NCI-H2029 treated with DMSO at 0.1 percent for 48 hours (cell line): ENCODE measurements at regions not wholly inside any gene's neighbourhood (a gene's known extent, or its start where the extent isn't known, plus 50 kb on each side); places are given as distances from the start of the nearest gene placed in this dataset.
"Not testable (repeated sequence)": the region's sequence is repeated elsewhere in the genome, so short reads cannot be mapped to it uniquely, and the experiment has no call there.

Experiments
- DNase-seq: peaks from one replicate; lab custom pipeline; 2025; lab: John Stamatoyannopoulos, UW

DNA sequence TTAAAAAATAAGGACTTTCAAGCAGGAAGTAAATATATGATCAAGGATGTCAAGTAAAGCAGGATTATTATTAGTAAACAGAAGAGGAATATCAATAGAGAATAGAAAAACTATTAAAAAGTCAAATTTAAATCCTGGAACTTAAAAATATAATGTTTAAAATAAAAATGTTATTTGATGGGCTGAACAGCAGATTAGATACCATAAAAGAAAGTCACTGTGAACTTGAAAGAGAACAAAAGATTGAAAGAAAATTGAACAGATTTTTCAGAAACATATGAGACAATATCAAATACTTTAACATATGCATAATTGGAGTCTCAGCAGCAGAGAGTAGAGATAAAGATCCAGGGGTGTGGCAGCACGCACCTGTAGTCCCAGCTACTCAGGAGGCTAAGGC, 1213.7 kb upstream of the AUTS2 start:
- no peak for DNase-seq

DNA sequence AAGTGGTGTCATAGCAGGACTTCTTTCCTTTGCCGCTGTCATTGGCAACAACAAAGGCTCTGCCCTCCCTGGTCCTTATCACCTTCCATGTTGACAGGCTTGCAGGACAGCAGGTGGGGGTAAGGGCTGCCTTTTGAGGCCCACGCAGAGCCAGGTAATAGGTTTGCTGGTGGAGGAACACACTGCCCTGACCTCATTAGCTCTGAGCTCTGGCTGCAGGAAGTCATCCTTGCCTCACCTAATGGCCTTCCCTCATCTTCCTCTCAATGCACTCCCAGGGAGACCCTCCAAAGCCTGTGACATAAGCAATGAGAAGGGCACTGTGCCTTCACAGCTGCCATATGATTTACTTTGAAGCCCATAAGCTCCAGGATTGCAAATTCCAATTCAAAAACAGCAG, 1205.2 kb upstream of the AUTS2 start:
- no peak for DNase-seq

DNA sequence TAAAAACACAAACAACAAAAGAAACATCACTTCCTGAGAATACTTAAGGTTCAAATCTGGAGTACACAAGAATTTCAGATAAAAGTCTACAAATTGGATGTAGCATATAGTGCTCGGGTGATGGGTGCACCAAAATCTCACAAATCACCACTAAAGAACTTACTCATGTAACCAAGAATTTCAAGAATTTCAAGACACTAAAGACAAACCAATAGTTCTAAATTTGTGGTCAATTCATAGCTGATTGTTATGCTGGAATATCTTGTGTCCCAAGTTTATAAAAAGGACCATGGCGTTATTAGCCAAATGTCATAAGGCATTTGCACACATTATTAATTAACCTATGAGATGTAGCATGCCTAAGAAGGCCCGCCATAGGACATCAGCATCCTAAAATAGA, 1204.1 kb upstream of the AUTS2 start:
- no peak for DNase-seq

DNA sequence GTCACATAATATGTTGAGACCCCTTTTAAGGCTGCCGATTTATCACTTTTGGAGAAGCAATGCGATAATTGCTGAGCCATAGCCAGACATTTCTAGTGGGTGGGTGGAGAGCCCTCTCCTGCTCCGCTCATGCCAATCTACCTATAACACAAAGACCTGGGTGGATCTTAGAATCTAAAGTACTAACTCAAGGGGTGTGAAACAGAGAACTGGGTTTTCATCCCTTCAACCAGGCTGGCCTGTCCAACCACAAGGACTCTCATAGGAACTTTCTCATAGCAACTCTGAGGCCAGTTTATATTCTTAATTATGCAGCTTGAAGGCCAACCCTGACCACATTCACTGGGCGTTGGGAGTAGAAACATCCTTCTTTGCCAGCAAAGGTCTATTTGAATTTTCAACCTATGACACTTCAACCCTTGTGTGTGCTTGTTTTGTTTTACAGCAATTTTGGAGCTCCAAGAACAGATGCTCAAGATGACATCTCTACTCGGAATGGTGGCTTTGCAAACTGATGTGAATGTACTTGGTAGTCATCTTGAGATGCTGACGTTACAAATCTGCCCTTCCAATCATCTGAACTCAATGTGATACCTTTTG, 1198.2 kb upstream of the AUTS2 start:
- DNase-seq: no peak

DNA sequence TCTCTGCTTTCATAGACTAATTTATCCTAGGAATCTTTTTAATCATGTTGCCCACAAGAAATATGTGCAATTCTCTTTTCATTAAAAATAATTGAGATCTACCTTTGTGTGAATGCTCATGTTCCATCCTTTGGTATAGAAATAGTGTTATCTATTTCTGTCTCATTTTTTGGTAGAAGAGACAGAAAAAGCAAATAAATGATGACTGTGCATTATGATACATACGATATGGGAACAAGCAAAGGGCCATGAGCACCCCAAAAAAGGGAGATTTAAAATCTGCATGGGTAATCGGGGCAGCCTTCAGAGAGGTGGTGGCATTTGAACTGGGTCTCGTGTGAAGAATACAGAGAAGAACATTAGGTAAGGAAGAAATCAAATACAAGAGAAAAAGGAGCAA, 1197.5 kb upstream of the AUTS2 start:
- DNase-seq: no peak

DNA sequence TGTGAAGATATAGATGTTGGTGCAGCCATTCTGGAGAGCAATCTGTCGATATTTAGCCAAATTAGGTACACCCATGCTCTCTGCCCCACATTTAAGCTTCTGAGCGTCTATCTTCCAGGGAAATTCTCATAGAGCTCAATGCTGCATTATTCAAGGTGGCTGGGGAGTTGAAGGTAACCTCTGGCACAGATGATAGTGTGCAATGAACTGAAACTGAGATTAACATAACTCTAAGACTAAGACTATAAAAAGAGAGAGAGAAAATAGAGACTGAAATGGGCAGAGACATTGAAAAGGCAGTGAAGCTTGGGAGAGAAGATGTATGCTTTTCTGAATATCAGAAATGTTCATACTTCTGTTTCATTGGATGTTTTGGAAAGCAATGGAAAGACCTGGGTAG, 1197.0 kb upstream of the AUTS2 start:
- no peak for DNase-seq

DNA sequence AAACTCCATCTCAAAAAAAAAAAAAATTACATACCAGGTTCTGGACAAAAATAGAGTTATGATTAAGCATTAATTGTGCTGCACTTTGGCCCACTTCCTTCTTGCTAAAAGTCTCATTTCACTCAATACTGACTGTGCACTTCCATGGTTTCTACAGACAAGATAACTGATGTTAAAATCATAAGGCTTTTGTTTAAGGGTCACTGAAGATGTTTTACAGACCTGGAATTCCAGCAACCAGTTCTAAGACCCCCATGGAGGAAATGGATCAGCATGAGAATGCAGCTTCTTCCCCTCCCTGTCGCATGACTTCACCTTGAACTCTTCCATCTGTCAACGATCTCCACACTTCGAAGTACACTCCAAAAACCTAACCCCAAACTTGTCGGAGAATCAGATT, 1191.8 kb upstream of the AUTS2 start:
- DNase-seq: no peak

DNA sequence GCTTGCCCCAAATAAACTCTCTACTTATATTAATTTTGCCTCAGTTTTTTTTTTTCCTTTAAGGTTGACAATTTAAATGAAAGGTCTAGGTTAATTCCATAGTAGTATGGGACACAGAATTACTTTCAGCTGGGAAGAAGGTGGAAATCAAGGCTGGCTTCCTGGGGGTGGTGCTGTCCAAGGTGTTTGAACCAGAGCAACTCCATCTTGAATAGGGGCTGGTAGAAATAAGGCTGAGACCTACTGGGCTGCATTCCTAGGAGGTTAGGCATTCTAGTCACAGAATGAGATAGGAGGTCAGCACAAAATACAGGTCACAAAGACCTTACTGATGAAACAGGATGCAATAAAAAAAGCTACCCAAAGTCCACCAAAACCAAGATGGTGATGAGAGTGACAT, 1190.8 kb upstream of the AUTS2 start:
- no peak for DNase-seq

DNA sequence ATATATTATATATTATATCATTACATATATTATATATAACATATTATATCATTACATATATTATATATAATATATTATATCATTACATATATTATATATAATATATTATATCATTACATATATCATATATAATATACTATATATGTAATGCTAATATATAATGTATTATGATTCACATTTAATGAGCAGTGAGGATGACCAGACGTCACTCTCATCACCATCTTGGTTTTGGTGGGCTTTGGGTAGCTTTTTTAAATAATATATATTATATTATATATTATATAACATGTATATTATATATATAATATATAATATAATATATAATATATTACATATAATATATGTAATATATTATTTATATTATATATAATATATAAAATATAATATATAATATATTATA, 1189.4 kb upstream of the AUTS2 start:
- DNase-seq: no peak

DNA sequence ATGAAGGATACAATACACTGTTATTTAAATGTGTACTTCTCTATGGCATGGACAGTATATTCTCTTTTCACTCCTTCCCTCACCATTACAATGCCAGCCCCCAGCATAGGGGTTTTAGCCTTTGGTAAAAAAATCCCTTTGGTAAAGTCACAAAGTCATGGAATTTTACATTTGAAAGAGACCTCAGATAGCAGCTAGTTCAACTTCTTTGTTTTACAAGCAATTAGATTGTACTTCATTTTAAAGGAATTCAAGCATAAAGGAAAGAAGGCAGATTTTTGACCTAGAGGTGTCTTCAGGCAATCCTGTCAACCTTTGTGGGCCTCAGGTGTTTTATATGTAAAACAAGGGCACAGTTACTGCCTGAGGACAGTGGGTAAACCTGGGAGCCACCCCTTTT, 1188.4 kb upstream of the AUTS2 start:
- no peak for DNase-seq

DNA sequence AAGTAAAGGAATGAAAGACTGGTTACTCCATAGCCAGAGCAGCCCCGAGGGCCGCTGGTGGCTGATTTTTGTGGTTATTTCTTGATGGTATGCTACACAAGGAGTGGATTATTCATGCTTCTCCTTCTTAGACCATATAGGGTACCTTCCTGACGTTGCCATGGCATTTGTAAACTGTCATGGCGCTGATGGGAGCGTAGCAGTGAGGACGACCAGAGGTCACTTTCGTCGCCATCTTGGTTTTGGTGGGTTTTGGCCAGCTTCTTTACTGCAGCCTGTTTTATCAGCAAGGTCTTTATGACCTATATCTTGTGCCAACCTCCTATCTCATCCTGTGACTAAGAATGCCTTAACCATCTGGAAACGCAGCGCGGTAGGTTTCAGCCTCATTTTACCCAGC, 1187.6 kb upstream of the AUTS2 start:
- DNase-seq: not testable (repeated sequence)

DNA sequence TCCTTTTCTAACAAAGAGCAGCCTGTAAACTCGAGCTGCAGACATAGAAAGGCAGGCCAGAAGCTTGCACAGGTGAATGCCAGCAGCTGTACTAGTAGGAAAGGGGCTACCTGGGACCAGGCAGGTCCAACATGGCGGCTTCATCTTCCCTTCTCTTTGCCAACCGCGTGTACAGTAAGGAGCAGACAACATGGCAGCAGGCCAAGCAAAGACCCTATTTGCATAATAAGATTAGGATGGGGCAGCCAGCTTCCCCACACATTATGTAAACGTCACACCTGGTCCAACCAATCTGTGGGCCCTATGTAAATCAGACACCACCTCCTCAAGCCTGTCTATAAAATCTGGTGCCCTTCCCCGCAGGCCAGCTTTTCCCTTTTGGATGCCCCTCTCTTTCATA, 1186.5 kb upstream of the AUTS2 start:
- peak; percentile 63 for DNase-seq

DNA sequence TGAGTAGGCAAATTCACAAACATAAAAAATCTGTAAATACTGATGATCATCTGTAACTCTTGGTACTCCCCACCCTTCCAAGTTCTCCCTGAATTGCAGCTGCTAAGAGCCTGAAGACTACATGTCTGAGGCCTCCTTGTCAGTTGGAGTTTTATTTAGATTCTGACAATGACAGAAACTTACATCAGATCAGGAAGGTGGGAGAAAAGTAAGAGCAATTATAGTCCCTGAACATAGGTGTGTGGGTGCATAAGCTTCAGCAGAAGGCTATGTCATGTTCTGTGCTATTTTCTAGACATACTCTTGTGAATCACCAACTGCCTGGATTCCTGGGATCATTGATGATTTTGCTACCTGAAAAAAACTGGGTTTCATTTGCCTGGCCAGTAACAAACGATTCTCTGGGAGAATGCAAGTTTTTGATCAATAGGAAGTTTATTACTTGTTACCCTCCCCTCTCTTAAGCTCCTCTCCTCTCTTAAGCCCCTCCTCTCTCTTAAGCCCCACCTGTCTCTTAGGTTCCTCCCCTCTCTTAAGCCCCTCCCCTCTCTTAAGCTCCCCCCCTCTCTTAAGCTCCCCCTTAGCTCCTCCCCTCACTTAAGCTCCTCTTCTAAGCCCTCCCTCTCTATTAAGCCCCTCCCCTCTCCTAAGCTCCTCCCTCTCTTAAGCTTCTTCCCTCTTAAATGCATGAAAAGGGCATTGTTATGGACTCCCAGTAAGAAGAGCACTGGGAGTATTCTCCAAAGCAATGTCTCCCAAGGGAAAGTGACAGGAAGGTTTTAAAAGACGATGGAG, 1183.4 kb upstream of the AUTS2 start:
- no peak for DNase-seq

DNA sequence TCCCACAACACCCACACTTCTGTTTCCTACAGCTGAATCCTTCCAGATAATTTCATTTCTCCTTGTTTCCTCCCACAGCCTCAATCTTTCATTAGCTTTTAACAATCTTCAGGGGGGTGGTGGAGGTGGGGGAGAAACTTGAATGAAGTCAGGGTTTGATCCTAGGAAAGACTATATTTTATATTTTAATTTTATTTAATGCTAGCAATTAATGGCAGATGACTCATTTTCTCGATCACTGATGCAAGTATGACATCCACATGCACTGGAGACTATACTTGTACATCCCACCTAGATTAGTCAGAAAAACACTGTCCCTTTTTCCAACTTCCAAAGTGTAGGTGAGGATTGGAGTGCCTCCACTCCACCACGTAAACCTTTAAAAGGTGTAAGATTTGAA, 1181.3 kb upstream of the AUTS2 start:
- no peak for DNase-seq

DNA sequence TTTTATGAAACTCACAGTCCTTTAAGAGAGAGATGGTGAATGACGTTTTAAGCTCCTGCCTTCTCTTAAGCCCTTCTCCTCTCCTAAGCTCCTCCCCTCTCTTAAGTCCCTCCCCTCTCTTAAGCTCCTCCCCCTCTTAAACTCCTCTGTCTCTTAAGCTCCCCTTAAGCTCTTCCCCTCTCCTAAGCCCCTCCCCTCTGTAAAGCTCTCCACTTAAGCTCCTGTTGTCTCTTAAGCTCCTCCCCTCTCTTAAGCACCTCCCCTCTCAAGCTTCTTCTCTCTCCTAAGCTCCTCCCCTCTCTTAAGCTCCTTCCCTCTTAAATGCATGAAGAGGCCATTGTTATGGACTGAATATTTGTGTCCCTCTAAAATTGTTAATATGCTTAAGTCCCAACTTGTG, 1180.6 kb upstream of the AUTS2 start:
- DNase-seq: no peak

DNA sequence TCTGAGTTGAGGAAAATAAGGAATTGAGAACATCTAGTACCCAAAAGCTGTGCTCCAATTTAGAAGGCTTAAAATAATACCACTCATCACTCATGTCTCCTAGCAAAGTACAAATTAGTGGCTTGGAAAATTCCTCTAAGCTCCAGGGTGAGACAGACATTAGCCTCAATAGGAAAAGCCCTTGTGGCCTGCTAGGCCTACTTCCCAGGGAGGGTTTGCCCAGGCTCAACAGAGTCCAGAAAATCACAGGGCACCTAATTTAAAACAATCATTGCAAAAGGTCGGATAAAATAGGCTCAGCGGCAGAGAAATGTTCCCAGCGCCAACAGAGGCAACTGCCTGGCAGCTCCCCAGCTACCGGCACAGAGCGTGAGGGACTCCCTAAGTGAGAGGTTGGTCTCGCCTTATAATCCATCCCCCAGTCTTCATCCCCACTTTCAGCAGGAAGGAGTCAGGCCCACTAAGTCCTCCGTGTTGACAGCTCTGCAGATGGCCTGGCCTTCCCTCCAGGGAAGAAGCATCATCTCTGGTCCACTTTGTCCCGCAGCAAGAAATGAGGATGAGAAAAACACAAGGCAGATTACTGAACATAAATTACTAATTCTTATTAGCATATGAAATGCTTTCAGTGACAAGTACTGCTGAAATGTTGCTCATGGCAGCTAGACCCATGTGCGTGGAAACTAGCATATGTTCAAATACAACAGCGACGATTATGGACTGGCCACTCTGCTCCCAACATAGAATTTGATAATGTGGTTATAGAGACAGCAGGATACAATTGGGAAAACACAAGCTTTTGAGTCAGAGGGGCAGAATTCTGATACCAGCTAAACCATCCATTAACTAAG, 1177.7 kb upstream of the AUTS2 start:
- no peak for DNase-seq

DNA sequence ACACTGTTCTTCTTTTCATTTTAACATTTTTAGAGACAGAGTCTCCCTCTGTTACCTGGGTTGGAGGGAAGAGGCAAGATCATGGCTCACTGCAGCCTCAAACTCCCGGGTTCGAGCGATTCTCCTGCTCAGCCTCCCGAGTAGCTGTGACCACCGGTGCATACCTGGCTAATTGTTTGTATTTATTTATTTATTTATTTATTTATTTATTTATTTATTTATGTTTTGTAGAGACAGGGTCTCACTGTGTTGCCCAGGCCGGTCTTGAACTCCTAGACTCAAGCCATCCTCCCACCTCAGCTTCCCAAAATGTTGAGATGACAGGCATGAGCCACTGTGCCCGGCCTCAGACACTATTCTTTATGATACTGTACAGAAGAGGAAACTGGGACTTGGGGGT, 1176.6 kb upstream of the AUTS2 start:
- DNase-seq: no peak

DNA sequence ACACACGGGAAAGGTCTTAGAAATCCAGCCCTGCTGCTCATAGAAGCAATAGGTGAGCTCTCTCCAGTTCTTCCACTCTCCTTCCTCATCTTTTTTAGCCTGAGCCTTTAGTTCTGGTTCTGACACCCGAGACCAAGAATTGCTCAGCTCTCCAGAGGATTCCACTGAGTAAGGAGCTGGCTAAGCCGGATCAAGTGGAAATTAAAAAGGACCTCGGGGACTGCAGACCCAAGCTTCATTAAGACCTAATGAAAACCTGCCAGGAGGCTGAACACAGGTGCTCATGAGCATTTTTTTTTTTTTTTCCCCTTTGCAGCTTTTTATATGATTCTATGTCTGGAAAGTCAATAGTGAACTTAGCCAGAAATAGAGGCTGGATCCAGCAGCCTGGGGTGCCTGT, 1176.0 kb upstream of the AUTS2 start:
- no peak for DNase-seq

DNA sequence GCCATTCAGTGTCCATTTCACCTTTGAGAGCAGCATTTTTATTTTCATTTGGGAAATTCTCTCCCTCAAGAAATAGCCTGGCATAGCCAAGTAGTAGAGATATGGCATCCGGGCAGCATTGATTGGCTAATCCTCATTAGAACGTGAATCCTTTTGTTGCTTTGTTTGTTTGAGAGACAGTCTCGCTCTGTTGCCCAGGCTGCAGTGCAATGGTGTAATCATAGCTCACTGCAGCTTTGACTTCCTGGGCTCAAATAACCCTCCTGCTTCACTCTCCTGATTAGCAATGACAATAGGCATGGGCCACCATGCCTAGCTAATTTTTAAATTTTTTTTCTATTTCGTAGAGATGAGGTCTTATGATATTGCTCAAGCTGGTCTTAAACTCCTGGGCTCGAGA, 1174.9 kb upstream of the AUTS2 start:
- peak; percentile 67 for DNase-seq

DNA sequence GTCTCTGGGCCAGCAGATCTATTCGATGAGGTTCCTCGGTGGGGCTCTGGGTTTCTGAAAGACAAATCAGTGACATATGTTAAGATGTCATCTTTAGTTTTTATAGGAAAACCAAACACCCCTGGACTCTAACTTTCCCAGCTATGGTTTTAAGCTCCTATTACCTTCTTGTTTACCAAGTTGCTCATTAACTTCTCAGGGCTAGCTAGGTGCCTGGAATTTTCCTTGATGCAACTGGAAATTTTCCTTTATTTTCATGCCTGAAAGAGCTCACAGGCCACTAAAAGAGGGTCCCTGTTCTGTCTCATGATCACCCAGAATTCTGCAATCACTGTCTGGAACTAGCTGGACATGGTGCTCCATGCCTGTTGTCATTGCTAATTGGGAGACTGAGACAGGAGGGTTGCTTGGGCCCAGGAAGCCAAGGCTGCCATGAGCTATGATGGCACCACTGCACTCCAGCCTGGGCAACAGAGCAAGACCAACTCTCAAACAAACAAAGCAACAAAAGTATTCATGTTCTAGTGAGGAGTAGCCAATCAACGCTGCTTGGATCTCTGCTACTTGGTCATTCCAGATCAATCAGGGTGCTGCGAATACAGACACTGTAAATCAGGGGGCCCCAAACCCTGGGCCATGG, 1173.5 kb upstream of the AUTS2 start:
- DNase-seq: no peak

DNA sequence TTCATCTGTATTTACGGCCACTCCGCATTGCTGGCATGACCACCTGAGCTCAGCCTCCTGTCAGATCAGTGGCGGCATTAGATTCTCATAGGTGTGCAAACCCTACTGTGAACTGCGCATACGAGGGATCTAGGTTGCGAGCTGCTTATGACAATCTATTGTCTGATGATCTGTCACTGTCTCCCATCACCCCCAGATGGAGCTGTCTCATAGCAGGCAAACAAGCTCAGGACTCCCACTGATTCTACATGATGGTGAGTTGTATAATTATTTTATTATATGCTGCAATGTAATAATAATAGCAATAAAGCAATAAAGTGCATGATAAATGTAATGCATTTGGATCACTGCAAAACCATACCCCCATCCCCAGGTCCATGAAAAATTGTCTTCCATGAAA, 1172.9 kb upstream of the AUTS2 start:
- DNase-seq: no peak

DNA sequence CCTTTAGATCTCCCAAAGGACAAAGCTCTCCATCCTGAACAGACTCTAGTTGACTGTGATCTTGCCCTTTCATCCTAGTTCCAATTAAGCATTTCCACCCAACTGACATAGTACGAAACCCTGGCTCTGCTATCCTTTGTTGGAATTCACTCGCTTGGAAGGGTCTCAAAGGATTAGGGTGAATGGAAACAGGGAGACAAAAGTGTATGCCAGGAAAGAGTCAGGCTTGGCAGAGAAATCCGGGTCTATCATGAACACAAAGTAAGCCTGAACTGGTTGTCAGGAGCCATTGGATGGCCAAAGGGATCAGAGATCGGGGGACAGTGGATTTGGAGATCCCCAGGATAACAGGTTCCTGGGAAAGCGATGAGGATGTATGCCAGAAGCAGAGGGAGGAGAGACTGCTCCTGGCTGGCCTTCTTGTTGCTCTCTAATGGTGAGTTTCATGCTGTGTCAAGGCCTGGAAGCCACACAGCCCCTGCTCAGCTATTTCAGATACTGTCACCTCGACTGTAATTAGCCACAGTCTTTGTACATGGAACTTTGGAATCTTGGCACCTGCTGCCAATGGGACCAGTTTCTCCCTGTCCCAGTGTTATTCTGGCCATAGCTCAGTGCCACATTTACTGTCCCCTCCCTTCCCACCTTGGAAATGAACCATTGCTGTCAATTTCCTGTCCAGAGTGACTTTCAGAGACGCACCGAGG, 1168.7 kb upstream of the AUTS2 start:
- DNase-seq: no peak
